ENCODE measurements at regions not wholly inside any gene's neighbourhood (a gene's known extent, or its start where the extent isn't known, plus 50 kb on each side); places are given as distances from the start of the nearest gene placed in this dataset.

GRCh38 chr7:84304407-84304806, 109.8 kb upstream of the SEMA3A start:
- TF ChIP-seq EZH2phosphoT487 (IDR thresholded peaks at IDR 0.05; ENCODE audit: insufficient read depth, low read depth) (no peak), EZH2 (IDR thresholded peaks at IDR 0.05; ENCODE audit: insufficient read depth, poor library complexity, severe bottlenecking) (no peak)

Measured in GM23248 (cell line).